Effector CD4-positive, alpha-beta T cell (primary cell): ENCODE measurements at regions not wholly inside any gene's neighbourhood (a gene's known extent, or its start where the extent isn't known, plus 50 kb on each side); places are given as distances from the start of the nearest gene placed in this dataset.

Experiments used
- DNase-seq: peaks from one replicate; pipeline ENCODE4 v3.0.0-alpha.2; 2020

DNA sequence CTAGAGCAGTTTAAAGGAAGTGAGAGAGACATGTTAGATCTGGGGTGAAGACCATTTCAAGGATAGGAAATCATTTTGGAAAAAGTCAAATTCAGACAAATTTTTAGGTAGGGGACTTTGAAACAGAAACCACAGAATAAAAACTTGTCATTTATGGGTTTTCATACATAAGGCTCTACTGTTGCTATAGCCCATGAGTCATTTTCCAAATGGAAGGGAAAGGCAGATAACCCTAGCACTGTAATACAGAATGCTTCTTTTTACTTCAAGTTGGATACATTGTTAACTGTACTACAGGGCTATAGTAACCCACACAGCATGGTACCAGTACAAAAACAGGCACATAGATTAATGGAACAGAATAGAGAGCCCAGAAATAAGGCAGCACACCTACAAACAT lies 455.4 kb downstream of the EBF1 start:
- DNase-seq: no peak

DNA sequence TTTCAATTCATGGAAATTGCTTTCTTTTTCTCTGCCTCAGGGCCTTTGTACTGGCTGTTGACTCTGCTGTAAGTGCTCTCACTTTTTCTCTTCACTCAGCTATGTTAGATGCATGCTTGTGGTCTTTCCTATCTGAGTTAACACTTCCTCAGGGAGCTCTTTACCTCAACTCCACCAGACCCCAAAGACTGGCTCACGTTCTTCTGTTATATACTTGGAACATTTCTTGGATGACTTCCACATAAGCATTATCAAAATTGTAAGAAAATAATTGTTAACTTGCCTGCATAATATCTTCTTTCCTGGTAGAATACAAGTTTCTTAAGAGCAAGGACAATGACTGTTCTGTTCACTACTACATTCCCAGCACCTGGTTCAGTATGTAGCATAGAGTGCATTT lies 455.9 kb downstream of the EBF1 start:
- DNase-seq: no peak

DNA sequence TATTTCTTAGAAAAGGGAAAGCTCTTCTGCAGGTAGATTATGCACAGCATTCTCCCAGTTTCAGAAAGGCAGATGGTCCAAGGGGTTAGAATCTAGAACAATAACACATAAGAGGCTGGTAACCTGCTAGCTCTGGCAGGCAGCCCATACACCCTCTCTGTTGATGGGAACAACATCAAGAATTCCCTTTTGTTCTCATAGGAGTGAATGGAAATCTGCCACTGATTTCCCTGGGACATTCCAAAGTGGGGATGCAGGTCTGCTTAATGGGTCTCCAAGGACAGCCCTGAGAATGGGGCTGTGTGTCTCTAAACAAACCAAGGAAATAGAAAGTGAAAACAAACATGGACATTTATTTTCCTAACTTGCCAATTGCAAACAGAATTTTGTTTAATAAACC lies 456.8 kb downstream of the EBF1 start:
- no peak for DNase-seq

DNA sequence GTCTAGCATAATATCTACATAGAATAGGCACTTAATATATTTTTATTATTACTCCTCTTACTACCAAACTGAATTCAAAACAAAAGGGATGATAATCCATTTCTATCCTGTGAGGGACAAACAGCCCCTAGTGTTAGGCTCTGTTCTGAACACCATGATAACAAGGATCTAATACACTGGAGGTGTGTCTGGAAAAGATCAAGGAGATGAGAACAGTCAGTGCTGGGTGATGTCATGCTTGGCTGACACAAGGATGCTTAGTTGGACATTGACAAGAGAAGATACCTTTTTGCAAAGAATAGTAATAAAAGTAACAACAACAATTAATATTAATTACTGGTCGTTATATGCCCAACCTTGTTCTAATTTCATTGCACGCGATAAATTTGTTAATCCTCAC lies 458.7 kb downstream of the EBF1 start:
- DNase-seq: no peak

DNA sequence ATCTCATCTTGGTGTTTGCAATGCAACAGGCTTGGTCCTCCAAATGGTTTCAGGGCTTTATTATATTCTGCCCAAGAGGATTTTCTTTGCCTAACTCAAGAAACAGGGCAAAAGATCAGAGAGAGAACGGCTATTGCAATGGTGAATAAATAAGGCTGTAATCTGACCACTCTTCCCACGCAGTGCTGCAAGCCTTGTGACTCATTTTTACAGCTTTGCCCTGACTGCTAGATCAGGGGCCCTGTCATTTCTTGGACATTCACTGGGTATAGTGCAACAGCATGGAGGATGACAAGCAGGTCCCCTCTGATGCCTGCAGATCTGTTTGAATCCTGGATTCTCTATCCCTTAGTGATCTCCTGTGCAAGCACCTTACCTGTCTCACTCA lies 459.1 kb downstream of the EBF1 start:
- DNase-seq: no peak

DNA sequence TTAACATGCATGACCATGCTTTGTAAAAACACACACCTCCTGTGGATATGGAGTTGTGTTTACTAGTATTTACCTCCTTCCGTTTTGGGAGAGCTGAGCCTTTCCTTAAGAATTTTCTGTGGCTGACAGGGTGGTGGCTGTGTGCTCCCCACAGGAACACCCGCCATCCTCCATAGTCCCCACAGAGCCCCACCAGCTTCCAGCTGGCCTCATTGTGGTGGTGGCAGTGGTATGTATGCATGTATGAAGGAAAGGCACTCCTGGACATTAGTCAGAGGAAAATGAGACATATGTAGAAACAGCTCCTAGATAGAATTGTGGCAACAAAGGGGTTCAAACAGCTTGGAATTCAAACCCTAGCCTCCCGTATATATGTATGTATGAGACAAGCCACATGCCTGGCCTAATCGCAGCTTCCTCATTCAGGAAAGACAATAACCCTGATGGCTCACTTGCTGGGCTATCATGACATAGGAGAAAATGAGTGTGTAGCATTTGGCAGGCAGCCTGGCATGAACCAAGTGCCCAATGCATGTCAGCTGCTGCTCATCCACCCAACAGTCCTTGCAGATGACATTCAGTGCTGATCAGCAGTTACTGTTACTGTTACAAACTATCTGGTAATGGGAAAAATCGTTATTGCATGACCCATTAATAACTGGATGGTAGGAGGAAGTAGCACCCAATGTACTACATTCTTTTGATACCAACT lies 459.7 kb downstream of the EBF1 start:
- no peak for DNase-seq

DNA sequence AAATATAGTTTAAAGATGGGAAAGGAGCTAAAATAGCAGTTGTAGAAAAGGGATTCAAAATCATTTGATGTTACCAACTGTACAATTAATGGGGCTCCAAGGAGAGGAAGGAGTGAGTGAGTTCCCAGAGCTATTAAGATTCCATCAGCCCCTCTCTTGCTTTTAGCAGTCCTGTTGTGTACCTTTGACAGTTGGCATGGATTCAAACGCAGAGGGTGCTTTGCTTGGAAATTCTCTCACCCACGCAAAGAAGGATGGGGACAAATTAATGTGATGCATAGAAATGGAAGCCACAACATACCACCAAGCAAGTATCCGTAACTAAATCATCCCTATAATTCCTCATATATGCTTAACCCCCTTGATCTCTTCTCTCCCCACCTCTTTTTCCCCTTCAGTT lies 461.3 kb downstream of the EBF1 start:
- no peak for DNase-seq

DNA sequence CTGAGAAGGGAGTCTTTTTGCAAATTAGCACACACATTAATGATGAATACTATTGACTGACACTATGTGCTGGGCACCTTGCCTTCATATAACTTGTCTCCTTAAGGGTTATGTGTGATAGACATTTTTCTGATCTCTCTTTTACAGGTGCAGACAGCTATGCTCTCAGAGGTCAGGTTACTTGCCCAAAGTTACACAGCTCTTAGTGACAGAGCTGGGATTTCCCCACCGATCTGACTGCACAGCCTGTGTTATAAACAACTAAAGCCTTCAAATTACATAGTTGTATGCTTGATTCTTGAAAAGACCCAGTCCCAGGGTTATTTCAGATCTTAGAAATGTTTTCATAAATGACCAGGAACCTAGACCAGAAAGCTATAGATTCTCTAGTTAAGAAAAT lies 462.7 kb downstream of the EBF1 start:
- no peak for DNase-seq

DNA sequence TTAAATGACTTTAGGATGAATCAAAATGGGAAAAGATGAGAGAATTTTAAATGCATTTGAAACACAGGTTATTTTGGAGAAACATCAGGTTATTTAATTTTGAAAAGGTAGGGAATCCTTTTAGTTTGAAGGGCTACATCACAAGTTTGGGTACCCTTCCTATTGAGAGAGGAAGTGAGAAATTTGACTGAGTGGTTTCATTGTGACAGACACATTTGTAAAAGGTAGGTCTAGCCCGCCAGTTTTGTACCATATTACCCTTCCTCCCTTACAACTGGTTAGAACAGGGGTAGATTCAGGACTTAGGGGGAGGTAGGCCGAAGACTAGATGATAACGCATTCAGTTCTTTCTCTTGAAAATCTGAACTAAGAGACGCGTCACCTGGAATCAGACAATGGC lies 464.2 kb downstream of the EBF1 start:
- DNase-seq: no peak

DNA sequence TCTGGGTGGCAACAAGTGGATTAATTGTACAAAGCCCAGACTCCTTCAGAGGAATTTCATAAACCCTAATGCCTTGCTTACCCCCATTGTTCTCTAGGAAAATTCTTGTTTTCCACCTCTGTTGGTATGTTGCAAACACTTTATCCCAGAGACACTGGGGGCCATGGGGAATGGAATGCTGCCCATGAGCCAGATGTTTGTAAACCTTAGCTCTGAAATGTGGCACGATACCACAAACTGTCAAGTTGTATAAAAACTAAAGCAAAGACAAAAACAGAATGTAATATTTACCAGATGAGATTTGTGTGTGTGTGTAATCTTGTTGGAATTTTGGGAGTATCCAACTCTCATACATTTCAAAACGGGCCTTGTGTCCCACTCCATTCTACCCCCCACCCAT lies 465.0 kb downstream of the EBF1 start:
- no peak for DNase-seq

DNA sequence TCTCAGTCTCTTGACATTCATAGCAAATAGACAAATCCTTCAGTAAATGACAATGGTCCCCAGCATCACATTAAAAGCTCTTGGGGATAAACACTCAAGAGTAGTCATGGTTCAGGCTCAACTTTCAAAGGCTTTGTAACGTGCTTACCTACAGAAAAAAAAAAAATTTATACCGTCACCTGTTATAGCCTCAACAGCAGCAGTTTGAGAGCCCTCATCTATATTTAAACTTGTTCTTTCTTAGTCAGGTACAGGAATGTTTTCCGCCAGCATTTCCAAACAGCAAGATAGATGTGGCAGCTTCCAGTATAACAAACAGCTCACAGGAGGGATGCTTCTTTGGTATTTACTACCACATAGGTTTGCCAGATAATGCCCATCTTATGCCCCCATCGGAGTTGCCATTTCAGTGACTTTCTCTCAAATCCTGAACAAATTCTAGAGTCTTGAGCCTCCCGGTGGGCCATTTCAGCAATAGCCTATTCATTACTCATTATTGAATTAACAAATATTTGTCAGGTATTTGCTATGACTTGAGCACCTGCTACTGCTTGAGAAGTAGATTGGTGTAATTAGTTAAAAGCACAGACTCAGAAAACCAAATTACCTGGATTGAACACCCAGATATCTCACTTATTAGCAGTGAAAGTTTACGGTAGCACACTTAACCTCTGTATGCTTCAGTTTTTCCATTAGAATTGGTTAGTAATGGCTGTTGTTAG lies 470.0 kb downstream of the EBF1 start:
- DNase-seq: no peak

DNA sequence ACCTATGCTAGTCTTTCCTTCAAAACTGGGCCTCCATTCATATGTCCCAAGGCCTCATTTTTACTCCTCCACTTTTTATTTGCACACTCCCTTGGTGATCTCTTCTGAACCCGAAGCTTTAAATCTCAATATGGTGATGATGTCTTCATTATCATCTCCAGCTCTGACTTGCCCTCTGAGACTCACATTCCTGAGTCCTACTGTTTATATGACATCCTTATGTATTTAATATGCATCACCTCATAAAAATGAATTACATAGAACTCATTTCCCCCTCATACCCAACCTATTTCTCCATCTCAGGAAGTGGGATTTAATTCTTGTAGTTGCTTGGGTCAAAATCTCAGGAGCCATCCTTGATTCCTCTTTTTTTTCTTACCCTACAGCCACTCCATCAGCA lies 473.0 kb downstream of the EBF1 start:
- DNase-seq: no peak

DNA sequence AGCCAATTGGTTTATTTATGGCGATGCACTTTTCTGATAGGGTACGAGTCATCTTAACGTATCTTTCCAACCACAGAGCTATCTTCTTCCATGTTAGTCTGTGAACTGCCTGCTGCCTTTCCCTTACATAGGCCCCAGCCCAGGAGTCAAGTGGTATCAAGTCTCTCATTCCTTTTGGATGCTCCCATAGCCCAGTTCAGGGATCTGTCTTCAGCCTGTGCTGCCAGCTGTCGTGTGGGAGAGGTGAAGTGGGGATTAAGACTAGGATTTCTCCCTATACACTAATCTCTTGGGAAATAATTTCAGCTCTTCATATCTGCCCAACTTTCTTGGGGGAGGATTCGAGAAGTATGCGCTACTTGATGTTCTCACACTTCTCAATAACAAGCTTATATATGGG lies 475.7 kb downstream of the EBF1 start:
- DNase-seq: no peak

DNA sequence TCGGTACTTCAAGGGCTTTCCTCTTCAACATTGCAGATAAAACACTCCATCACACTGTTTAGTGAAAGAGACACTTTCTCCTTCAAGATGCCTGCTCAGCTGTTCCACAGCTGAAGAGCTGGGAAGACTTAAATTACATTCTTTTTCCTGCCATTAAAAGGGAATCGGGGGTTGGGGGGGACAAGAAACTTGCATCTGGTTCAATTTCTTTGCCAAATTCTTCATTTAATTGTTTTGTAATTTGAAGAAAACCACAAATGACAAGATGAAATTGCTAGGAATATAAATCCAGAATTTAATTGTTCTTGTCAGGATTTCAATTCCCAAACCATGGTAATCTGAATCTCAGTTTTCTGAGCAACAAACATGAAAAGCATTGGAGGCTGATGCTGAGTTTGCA lies 478.3 kb downstream of the EBF1 start:
- no peak for DNase-seq

DNA sequence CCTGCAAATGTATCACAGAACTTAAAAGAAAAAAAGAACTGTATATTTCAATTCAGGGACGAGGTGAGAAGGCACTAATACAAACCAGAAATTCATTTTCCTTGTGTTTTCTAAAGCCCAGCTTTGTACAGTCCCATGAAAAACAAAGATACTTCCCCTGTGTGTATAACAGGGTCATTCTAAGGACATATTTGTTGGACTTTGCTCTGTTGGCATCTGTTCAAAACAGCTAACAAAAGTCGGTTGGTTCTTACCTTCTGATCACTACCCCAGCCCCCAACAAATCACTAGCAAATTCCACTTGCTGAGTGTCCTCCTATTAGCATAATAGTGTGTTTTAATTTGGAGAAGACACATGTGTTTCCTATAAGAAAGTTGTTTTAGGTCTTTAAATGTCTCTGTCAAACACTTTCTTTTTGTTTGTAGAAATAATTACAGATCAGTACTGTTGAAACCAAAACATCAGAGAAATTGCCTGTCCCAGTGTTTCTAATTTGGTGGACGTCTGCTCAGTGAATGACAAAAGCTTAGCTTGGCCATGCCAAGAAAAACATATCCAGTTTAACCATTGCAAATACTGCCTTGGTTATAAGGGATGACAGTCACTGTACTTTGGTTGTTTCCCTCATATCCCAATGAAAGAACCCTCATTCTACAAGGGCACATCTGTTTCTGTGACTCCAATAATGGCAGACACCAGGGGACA lies 480.5 kb downstream of the EBF1 start:
- no peak for DNase-seq

DNA sequence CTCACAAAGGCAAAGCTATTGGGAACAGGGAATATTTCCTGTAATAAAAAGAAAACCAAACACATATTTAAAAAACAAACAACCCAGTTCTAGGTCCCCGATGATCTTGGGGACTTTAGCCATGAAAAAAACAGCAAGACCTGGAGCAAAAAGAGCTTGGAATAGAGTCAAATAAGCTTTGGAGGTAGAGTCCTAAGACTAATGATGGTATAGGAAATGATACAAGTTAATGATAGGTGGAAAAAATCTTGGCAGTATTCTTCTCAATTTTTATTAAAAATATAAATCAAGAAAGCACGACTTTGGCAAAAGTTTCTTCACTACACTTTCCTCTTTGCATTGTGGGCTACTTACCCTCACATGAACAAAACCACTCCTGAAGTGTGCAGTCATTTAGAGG lies 481.5 kb downstream of the EBF1 start:
- DNase-seq: no peak

DNA sequence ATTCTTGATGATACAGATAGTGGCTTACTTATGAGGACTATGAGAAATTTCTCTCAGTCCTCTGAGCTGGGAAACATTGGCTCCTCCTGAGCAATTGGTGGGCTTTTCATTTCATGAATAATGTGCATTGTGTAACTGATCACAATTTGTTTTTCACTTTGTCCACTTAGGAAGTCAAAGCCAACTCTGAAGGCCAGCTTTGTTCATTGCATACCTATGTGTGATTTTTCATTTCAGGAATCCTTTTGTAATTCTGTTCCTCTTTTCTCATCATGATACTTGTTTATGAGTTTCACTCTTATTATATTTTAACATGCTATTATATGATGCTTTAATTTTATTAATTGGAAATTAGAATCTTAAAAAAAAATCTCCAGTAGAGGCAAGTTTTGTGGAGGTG lies 483.0 kb downstream of the EBF1 start:
- no peak for DNase-seq

DNA sequence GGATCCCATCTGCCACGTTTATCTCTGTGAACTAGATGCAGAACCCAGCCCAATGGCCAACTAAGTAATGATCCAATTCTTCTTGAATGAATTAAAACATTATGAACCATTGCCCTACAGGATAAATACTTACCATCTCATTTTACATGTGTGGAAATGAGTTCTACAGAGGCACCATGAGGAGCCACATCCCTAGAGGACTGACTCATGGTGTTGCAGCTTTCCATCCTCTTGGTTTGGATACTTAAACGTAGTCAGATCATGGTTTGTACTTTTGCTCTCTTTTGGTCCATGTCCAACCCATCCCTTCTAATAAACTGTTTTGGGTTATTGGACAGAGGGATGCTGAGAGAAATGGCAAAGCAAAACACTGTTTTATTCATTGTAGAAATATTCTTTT lies 484.8 kb downstream of the EBF1 start:
- DNase-seq: no peak

DNA sequence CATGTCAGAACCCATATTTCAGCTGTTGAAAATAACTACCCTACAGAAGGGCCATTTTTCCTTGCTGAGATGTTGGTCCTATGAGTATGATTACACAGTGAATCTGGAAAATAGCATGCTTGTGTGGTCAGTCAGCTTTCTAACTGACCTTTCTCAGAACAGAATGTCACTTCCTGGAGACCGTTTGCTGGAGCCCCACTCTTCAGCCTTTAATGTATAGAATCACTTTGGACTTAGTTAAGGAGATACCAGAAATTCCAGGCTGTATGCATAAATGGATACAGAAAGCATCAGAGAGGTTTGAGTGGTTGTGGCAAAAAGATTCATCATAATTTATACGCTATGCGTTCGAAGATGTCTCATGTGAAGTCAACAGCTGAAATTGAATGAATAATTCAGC lies 488.1 kb downstream of the EBF1 start:
- no peak for DNase-seq

DNA sequence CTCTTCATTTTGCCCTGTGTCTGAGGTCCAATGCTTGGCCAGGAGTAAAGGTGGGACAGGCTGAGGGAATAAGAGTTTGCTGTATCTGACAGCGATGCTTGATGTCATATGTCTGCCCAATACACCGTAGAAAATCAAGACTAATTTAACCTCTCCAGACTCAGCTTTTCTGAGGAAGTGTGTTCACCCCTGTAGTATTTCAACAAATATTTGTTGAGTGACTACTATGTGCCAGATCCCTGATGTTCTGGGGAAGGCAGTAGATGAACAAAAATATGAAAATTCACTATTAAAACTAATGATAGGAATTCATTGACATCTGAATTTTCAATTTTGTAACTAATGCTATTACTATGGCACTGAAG lies 489.7 kb downstream of the EBF1 start:
- no peak for DNase-seq

DNA sequence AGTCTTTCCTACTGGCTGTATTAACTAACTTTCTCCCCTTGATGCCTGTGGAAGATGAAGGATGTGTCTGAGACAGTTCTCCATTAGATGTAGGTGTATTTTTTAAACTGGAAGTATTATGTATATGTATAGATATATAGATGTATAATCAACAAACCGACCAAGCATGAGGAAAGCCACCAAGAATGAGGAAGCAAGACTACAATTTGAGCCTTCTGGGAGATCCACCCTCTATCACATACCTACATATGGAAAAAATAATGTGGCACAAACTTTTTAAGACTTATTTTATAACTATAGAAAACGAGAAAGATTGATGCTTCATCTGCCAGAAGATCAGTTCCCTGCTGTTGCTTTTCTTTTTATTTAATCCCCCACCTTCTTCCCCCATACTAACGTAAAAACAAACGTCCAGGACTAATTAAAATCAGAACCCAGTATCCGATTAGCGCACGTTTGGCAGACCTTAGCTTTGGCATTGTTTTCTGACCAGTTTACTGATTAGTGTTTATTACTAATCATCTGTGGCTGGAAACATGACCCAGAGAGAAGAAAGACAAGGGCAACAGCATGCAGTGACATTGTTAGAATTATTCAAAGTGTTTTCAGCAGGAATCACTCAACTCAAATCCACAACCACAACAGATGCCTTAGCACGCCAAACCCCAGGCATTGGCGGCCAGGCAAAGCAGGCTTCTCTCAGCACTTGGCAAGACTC lies 490.2 kb downstream of the EBF1 start:
- no peak for DNase-seq

DNA sequence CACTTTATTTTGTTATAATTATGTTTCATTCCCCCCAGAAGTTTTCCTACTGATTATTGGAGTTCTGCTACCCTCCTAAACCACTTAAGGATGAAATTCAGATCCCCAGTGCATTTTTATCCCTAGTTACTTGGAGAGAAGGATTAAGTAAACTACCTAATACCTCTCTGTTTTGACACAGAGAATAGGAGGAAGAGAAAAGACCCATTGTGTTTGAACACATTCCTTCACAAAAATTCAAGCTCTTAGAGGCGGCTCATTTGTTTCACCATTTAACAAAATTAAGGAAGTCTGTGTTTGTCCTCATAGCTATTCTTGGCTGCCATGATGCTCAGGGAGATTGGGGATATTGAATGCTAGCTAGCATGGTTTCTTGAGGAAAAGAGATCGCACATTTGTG lies 492.6 kb downstream of the EBF1 start:
- DNase-seq: no peak

DNA sequence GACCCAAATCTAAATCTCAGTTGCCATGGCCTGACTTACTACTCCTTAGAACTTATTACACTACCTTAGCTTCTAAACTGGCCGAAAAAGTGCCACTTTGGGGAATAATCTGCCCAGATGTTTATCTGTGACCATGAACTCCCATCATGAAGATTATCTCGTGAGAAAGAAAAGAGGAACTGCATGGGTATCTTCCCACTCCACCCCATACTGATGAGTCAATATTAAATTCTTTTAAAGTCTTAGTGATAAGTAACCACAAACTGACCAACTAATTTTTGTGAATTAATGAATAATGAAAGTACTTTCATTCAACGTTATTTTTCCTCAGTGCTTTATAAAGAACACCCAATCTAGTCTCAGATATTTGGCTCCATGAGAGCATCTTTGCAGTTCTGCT lies 493.5 kb downstream of the EBF1 start:
- no peak for DNase-seq

DNA sequence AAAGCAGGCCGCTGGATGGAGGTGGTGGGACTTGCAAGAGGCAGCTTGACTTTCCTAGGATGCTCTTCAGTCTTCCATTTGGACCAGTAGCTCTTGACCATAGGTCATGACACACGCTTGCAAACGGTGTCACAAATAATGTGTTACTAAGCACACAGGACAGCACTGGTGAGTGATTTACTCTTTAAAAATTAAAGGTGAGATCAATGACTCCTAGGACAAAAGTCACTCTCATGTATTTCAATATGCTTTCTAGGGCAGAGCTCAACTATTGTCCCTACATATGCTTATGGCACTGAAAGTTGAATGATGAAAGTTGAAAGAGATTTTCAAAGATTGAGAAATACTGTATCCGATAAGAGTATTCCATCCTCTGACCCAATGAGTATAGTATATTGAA lies 496.7 kb downstream of the EBF1 start:
- DNase-seq: no peak
